H9 (cell line): ENCODE measurements at regions not wholly inside any gene's neighbourhood (a gene's known extent, or its start where the extent isn't known, plus 50 kb on each side); places are given as distances from the start of the nearest gene placed in this dataset.

Experiments
- DNase-seq: peaks from one replicate; pipeline ENCODE4 v3.0.0-alpha.2; 2017
- H2AFZ ChIP-seq: one replicate; pipeline ENCODE4 v1.6.1; 2013; ENCODE audit warnings: mild to moderate bottlenecking, low read length, control low read depth, moderate library complexity
- H2AK5ac ChIP-seq: 2 replicates; pipeline ENCODE4 v1.6.1; 2013; ENCODE audit warnings: low read length, control low read depth, mixed read lengths; ENCODE audit not compliant: insufficient read length
- H2BK120ac ChIP-seq: one replicate; pipeline ENCODE4 v1.6.1; 2013; ENCODE audit warnings: low read depth, mild to moderate bottlenecking, low read length, control low read depth, inconsistent platforms; ENCODE audit not compliant: poor library complexity, severe bottlenecking
- H2BK12ac ChIP-seq: 2 replicates; pipeline ENCODE4 v1.6.1; 2013; ENCODE audit warnings: low read length, control low read depth, mixed read lengths, low read depth; ENCODE audit not compliant: insufficient read length
- H2BK15ac ChIP-seq: 2 replicates; pipeline ENCODE4 v1.6.1; 2013; ENCODE audit warnings: low read depth, low read length, control low read depth
- H2BK20ac ChIP-seq: one replicate; pipeline ENCODE4 v1.6.1; 2013; ENCODE audit warnings: low read depth, mild to moderate bottlenecking, low read length, control low read depth, inconsistent platforms; ENCODE audit not compliant: poor library complexity, severe bottlenecking
- H2BK5ac ChIP-seq: 2 replicates; pipeline ENCODE4 v1.6.1; 2013; ENCODE audit warnings: low read length, control low read depth, mixed read lengths; ENCODE audit not compliant: insufficient read length
- H3K14ac ChIP-seq: 2 replicates; pipeline ENCODE4 v1.6.1; 2013; ENCODE audit warnings: low read length, control low read depth; ENCODE audit not compliant: insufficient read depth
- H3K18ac ChIP-seq: 2 replicates; pipeline ENCODE4 v1.6.1; 2013; ENCODE audit warnings: low read depth, mild to moderate bottlenecking, mixed read lengths, low read length, control low read depth; ENCODE audit not compliant: insufficient read length
- H3K23ac ChIP-seq: 2 replicates; pipeline ENCODE4 v1.6.1; 2013; ENCODE audit warnings: low read length, control low read depth, mixed read lengths, low read depth; ENCODE audit not compliant: insufficient read length
- H3K23me2 ChIP-seq: 2 replicates; pipeline ENCODE4 v1.6.1; 2013; ENCODE audit warnings: low read depth, mild to moderate bottlenecking, mixed read lengths, low read length, control low read depth; ENCODE audit not compliant: insufficient read length, poor library complexity, severe bottlenecking
- H3K27ac ChIP-seq: 2 replicates; pipeline ENCODE4 v1.5.1; 2013; ENCODE audit warnings: low read length, control low read depth, mixed read lengths, low read depth; ENCODE audit not compliant: insufficient read length
- H3K27me3 ChIP-seq: 2 replicates; pipeline ENCODE4 v1.6.1; 2013; ENCODE audit warnings: low read length, control low read depth, inconsistent platforms; ENCODE audit not compliant: insufficient read depth
- H3K4ac ChIP-seq: 2 replicates; pipeline ENCODE4 v1.6.1; 2013; ENCODE audit warnings: low read depth, mild to moderate bottlenecking, control low read depth, inconsistent platforms, low read length, moderate library complexity
- H3K4me1 ChIP-seq: 2 replicates; pipeline ENCODE4 v1.6.1; 2013; ENCODE audit warnings: low read length, control low read depth, inconsistent platforms; ENCODE audit not compliant: insufficient read depth
- H3K4me2 ChIP-seq: 2 replicates; pipeline ENCODE4 v1.6.1; 2013; ENCODE audit warnings: low read length, control low read depth, mixed read lengths; ENCODE audit not compliant: insufficient read length, insufficient read depth
- H3K56ac ChIP-seq: 2 replicates; pipeline ENCODE4 v1.6.1; 2013; ENCODE audit warnings: low read depth, mild to moderate bottlenecking, mixed read lengths, low read length, control low read depth; ENCODE audit not compliant: insufficient read length
- H3K79me1 ChIP-seq: 2 replicates; pipeline ENCODE4 v1.6.1; 2013; ENCODE audit warnings: low read depth, mild to moderate bottlenecking, moderate library complexity, low read length, control low read depth, inconsistent platforms; ENCODE audit not compliant: insufficient read depth, poor library complexity, severe bottlenecking
- H3K79me2 ChIP-seq: 2 replicates; pipeline ENCODE4 v1.6.1; 2013; ENCODE audit warnings: low read length, control low read depth, inconsistent platforms; ENCODE audit not compliant: insufficient read depth
- H3K9ac ChIP-seq: 2 replicates; pipeline ENCODE4 v1.6.1; 2013; ENCODE audit warnings: low read length, control low read depth, mixed read lengths; ENCODE audit not compliant: insufficient read length; ENCODE audit errors: extremely low read depth
- H3K9me3 ChIP-seq: one replicate; pipeline ENCODE4 v1.6.1; 2013; ENCODE audit warnings: low read depth, low read length, inconsistent platforms; ENCODE audit not compliant: control insufficient read depth
- H3T11ph ChIP-seq: one replicate; pipeline ENCODE4 v1.6.1; 2013; ENCODE audit warnings: mild to moderate bottlenecking, low read length, control low read depth, inconsistent platforms
- H4K20me1 ChIP-seq: one replicate; pipeline ENCODE4 v1.6.1; 2013; ENCODE audit not compliant: control insufficient read depth, insufficient read length, insufficient read depth
- H4K5ac ChIP-seq: 2 replicates; pipeline ENCODE4 v1.6.1; 2013; ENCODE audit warnings: low read depth, mild to moderate bottlenecking, mixed read lengths, low read length, control low read depth; ENCODE audit not compliant: insufficient read length
- H4K8ac ChIP-seq: replicated peaks from 2 replicates; pipeline ENCODE4 v1.6.1; 2013; ENCODE audit warnings: low read length, control low read depth, mixed read lengths, low read depth; ENCODE audit not compliant: insufficient read length
- H4K91ac ChIP-seq: 2 replicates; pipeline ENCODE4 v1.6.1; 2013; ENCODE audit warnings: low read depth, mild to moderate bottlenecking, moderate library complexity, mixed read lengths, low read length, control low read depth; ENCODE audit not compliant: insufficient read length
- H3K27ac Mint-ChIP-seq, 3 experiments: 2 replicates in 2 of 3; 3 replicates in 1 of 3; pipeline ENCODE4 v1.8.0; 2020 to 2021; ENCODE audit warnings: mixed read lengths in 3 of 3, mild to moderate bottlenecking in 1 of 3, moderate library complexity in 1 of 3
- H3K27me3 Mint-ChIP-seq: 2 replicates; pipeline ENCODE4 v1.8.0; 2021; ENCODE audit warnings: low read depth, mild to moderate bottlenecking, moderate library complexity, mixed read lengths
- H3K36me3 Mint-ChIP-seq, 3 experiments: 2 replicates in 2 of 3; 3 replicates in 1 of 3; pipeline ENCODE4 v1.8.0; 2020 to 2021; ENCODE audit warnings: low read depth in 3 of 3, mixed read lengths in 3 of 3; ENCODE audit not compliant: insufficient read depth in 1 of 3
- H3K4me1 Mint-ChIP-seq, 2 experiments: 2 replicates each; pipeline ENCODE4 v1.8.0; 2020; ENCODE audit warnings: mixed read lengths in 2 of 2
- H3K4me3 Mint-ChIP-seq, 2 experiments: 2 replicates in 1 of 2; 3 replicates in 1 of 2; pipeline ENCODE4 v1.8.0; 2020 to 2021; ENCODE audit warnings: mild to moderate bottlenecking in 2 of 2, mixed read lengths in 2 of 2, moderate library complexity in 1 of 2
- H3K9me3 Mint-ChIP-seq, 2 experiments: 2 replicates in 1 of 2; 3 replicates in 1 of 2; pipeline ENCODE4 v1.8.0; 2020; ENCODE audit warnings: mild to moderate bottlenecking in 2 of 2, mixed read lengths in 2 of 2, moderate library complexity in 1 of 2
- WGBS: extraction: QIAGEN DNeasy Blood & Tissue Kit; methylation state at CpG from one replicate; pipeline ENCODE4 v1.1.7; 2013; ENCODE audit warnings: missing lambda C conversion rate, low lambda C conversion rate, mixed read lengths; ENCODE audit not compliant: insufficient read length; ENCODE audit errors: extremely low coverage; 5-methylcytosine and 5-hydroxymethylcytosine counted together
- TF ChIP-seq, protein P1 (sequence below): fragments of 200-600 bp; sonication (generic); conservative IDR thresholded peaks from 3 replicates; pipeline ENCODE4 v1.8.0; 2021; ENCODE audit warnings: antibody characterized with exemption, mild to moderate bottlenecking

DNA sequence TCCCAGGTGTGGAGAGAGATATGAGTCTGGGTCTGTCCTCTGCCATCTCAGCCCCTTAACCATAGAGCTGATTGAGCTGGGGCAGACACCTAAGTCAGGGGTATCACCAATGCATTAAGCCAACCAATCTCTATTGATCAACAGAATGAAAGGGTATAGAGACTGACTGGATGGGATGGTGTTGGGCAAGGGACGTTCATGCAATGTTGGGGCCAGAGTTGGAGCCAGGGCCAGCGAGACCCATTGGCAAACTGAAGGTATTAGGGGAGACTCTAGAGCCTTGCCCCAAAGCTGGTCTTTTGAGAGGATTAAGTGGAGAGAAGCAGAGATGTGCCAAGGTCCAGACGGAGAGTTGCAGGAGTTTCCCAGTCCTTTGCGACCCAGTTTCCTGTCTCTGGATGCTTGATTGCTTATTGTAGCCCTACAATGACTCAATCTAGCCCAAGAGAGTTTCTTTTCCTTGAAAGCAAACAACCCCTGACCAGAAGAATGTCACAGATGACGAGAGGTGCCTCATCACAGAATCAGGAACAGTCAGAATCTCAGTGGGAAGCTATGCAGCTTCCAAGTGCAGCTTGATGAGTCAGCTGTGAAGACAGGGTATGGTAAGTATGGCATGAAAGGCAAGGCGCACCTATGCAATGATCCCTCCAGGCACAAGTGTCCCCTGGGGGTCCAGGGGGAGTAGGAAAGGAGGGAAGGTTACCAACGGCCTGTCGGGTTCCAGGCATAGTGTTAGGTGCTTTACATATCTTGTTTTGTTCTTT, 137.2 kb downstream of the UTP18 start:
- no peak overlapping the region for H2BK20ac ChIP-seq
- Mint-ChIP-seq H3K27ac (peak overlapping the region in 1 of 3 experiments; percentile 79; a peak in 2 of 7 replicates), H3K9me3 (no peaks in the 10 kb centered on the region), H3K4me1 (peaks cover 7 to 19% of the 10 kb centered on the region in 2 experiments), H3K4me3 (no peak overlapping the region), H3K27me3 (no peaks in the 10 kb centered on the region; the same call in 1 of the 2 replicates), H3K36me3 (no peaks in the 10 kb centered on the region)
- H3K9ac ChIP-seq, result no peak overlapping the region
- H3K23me2 ChIP-seq, result no peaks in the 10 kb centered on the region
- no peaks in the 10 kb centered on the region for H3K27me3 ChIP-seq
- no peak overlapping the region for H3K4ac ChIP-seq
- H3K4me2 ChIP-seq, result no peak overlapping the region
- TF ChIP-seq, protein P1, sequence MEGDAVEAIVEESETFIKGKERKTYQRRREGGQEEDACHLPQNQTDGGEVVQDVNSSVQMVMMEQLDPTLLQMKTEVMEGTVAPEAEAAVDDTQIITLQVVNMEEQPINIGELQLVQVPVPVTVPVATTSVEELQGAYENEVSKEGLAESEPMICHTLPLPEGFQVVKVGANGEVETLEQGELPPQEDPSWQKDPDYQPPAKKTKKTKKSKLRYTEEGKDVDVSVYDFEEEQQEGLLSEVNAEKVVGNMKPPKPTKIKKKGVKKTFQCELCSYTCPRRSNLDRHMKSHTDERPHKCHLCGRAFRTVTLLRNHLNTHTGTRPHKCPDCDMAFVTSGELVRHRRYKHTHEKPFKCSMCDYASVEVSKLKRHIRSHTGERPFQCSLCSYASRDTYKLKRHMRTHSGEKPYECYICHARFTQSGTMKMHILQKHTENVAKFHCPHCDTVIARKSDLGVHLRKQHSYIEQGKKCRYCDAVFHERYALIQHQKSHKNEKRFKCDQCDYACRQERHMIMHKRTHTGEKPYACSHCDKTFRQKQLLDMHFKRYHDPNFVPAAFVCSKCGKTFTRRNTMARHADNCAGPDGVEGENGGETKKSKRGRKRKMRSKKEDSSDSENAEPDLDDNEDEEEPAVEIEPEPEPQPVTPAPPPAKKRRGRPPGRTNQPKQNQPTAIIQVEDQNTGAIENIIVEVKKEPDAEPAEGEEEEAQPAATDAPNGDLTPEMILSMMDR, result no peak
- no peak overlapping the region for H3K56ac ChIP-seq
- no peak overlapping the region for H2AK5ac ChIP-seq
- H3K4me1 ChIP-seq, result no peaks in the 10 kb centered on the region
- no CpG with 5 or more reads among the region's 8 CpGs for WGBS
- no peaks in the 10 kb centered on the region for H4K20me1 ChIP-seq
- H2AFZ ChIP-seq, result no peak overlapping the region
- H2BK120ac ChIP-seq, result no peak overlapping the region
- no peak for DNase-seq
- H3K18ac ChIP-seq, result no peak overlapping the region
- H3K14ac ChIP-seq, result no peak overlapping the region
- no peak overlapping the region for H4K8ac ChIP-seq
- H4K91ac ChIP-seq, result no peak overlapping the region
- H3K23ac ChIP-seq, result no peak overlapping the region
- no peak overlapping the region for H3T11ph ChIP-seq
- H3K27ac ChIP-seq, result no peak overlapping the region
- no peak overlapping the region for H2BK5ac ChIP-seq
- H2BK12ac ChIP-seq, result no peak overlapping the region
- H3K79me1 ChIP-seq, result no peaks in the 10 kb centered on the region
- no peaks in the 10 kb centered on the region for H3K9me3 ChIP-seq
- no peak overlapping the region for H4K5ac ChIP-seq
- H2BK15ac ChIP-seq, result no peak overlapping the region
- no peaks in the 10 kb centered on the region for H3K79me2 ChIP-seq
